A673 (cell line): ENCODE measurements at regions not wholly inside any gene's neighbourhood (a gene's known extent, or its start where the extent isn't known, plus 50 kb on each side); places are given as distances from the start of the nearest gene placed in this dataset.

Experiments used
- BruUV-seq: library from RNA; stranded (reverse); fragments of 400-500 nt; replicated peaks from 2 replicates; lab custom pipeline; 2021; lab: Mats Ljungman, UMichigan
- CTCF ChIA-PET: fragments of 300-600 bp; sonication (Branson Sonifier 250); formaldehyde crosslinking; loops from one replicate; lab custom pipeline; 2022; ENCODE audit warnings: antibody characterized with exemption; lab: Charles Lee
- POLR2A ChIA-PET: fragments of 300-600 bp; sonication (Branson Sonifier 250); formaldehyde crosslinking; loops from one replicate; lab custom pipeline; 2022; ENCODE audit warnings: antibody characterized with exemption; ENCODE audit not compliant: low non-redundant PET; lab: Charles Lee
- DNase-seq: peaks from one replicate; pipeline ENCODE4 v3.0.0-alpha.2; 2015; ENCODE audit warnings: low spot score
- H3K27ac ChIP-seq: fragments of 200-600 bp; sonication (generic); 2 replicates; pipeline ENCODE4 v1.5.1; 2016; ENCODE audit warnings: mixed run types, low read depth, mild to moderate bottlenecking, mixed read lengths, antibody characterized with exemption, low read length; ENCODE audit not compliant: poor library complexity, severe bottlenecking
- H3K27me3 ChIP-seq: fragments of 200-600 bp; sonication (generic); replicated peaks from 2 replicates; pipeline ENCODE4 v1.6.1; 2017; ENCODE audit warnings: mixed run types, low read depth, mild to moderate bottlenecking, mixed read lengths, antibody characterized with exemption, low read length; ENCODE audit not compliant: insufficient read depth, poor library complexity
- H3K36me3 ChIP-seq: fragments of 200-600 bp; sonication (generic); 2 replicates; pipeline ENCODE4 v1.6.1; 2016; ENCODE audit warnings: mixed run types, mild to moderate bottlenecking, mixed read lengths, antibody characterized with exemption, low read length; ENCODE audit not compliant: insufficient read depth, poor library complexity, severe bottlenecking
- H3K4me1 ChIP-seq: fragments of 200-600 bp; sonication (generic); 2 replicates; pipeline ENCODE4 v1.6.1; 2017; ENCODE audit warnings: mixed run types, mild to moderate bottlenecking, mixed read lengths, antibody characterized with exemption, low read length; ENCODE audit not compliant: insufficient read depth, poor library complexity, severe bottlenecking
- H3K4me3 ChIP-seq: fragments of 200-600 bp; sonication (generic); 2 replicates; pipeline ENCODE4 v1.5.1; 2016; ENCODE audit warnings: low read depth, mixed run types, mild to moderate bottlenecking, mixed read lengths, low read length; ENCODE audit not compliant: poor library complexity, severe bottlenecking
- H3K9me3 ChIP-seq: fragments of 200-600 bp; sonication (generic); 2 replicates; pipeline ENCODE4 v1.6.1; 2016; ENCODE audit warnings: mixed run types, low read depth, mild to moderate bottlenecking, mixed read lengths, antibody characterized with exemption, low read length; ENCODE audit not compliant: poor library complexity, severe bottlenecking
- CTCF ChIP-seq: fragments of 300-800, 200-600 bp; sonication (generic); conservative IDR thresholded peaks from 2 replicates; pipeline ENCODE4 v1.5.1; 2017; ENCODE audit warnings: low read depth, mild to moderate bottlenecking, antibody characterized with exemption, low read length, moderate library complexity, mixed read lengths
- EZH2 ChIP-seq: fragments of 200-600 bp; sonication (generic); IDR thresholded peaks from 2 replicates; pipeline ENCODE4 v1.6.1; 2017; ENCODE audit warnings: borderline replicate concordance, low read depth, mild to moderate bottlenecking, mixed read lengths, antibody characterized with exemption, low read length; ENCODE audit not compliant: poor library complexity, severe bottlenecking
- intact Hi-C: fragments of 100-400 bp; cut with micrococcal nuclease; formaldehyde crosslinking; loops from one replicate; pipeline ENCODE4 v1.10.0; 2022; ENCODE audit not compliant: unreplicated experiment

- peaks cover 60% of the 10 kb centered on the region for H3K9me3 ChIP-seq
- ChIA-PET CTCF (no interaction called here), POLR2A (interaction anchor here (0.5 kb wide), 1 partner anchor 466 kb away, joined by 3 read pairs; no protein-coding TSS in a partner anchor)
- no peak overlapping the region for H3K4me3 ChIP-seq
- intact Hi-C loops = no loop called here
- no peak for DNase-seq
- H3K27me3 ChIP-seq = no peaks in the 10 kb centered on the region
- no peak for TF ChIP-seq CTCF
- no peak for TF ChIP-seq EZH2
- H3K4me1 ChIP-seq = peaks cover 7% of the 10 kb centered on the region
- H3K36me3 ChIP-seq = peaks cover 3% of the 10 kb centered on the region
- H3K27ac ChIP-seq = peak overlapping the region; percentile 100
- BruUV-seq = TSS peak; percentile 72
Observed at GRCh38 chr6:168167431-168168315, 88.7 kb upstream of the FRMD1 start.

GRCh38 chr6:168166627-168167026 is 87.6 kb upstream of the FRMD1 start:
- CTCF ChIA-PET = no interaction called here
- no peak for DNase-seq

DNA sequence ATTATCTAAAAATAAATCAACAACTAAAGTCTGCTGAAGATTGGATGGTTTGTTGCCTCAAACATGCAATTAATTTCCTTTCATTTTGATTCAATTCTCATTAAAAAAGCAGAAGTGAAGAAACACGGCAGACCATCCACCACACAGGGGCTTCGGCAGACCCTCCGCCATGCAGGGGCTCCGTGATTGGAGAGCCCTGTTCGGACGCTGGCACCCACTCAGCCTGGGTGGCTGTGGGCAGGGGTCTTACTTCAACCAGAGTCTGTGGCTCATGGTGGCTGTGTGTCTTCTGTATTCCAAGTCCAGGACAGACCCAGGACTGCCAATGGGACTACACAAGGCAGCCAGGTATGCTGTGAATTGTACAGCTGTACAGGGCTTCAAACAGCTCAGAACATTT is 86.9 kb upstream of the FRMD1 start:
- DNase-seq = no peak
- BruUV-seq = no TSS peak
- intact Hi-C loops = no loop called here

More at GRCh38 chr6:168166627-168167026, 87.6 kb upstream of the FRMD1 start:
- intact Hi-C loops = no loop called here
- TF ChIP-seq EZH2 (no peak), CTCF (no peak)
- no TSS peak for BruUV-seq
- Histone ChIP-seq H3K27ac (peak overlapping the region; percentile 100), H3K4me1 (peaks cover 7% of the 10 kb centered on the region), H3K36me3 (peaks cover 3% of the 10 kb centered on the region), H3K9me3 (peaks cover 60% of the 10 kb centered on the region), H3K27me3 (no peaks in the 10 kb centered on the region), H3K4me3 (no peak overlapping the region)
- POLR2A ChIA-PET = no interaction called here

More for the DNA sequence above, 86.9 kb upstream of the FRMD1 start:
- ChIA-PET CTCF (no interaction called here), POLR2A (no interaction called here)
- peaks cover 3% of the 10 kb centered on the region for H3K36me3 ChIP-seq
- H3K4me1 ChIP-seq = peaks cover 7% of the 10 kb centered on the region
- no peaks in the 10 kb centered on the region for H3K27me3 ChIP-seq
- no peak for TF ChIP-seq CTCF
- no peak for TF ChIP-seq EZH2
- no peak overlapping the region for H3K4me3 ChIP-seq
- peak overlapping the region; percentile 100 for H3K27ac ChIP-seq
- peaks cover 59% of the 10 kb centered on the region for H3K9me3 ChIP-seq
